Lower leg skin (tissue), 3 donors: ENCODE measurements at regions not wholly inside any gene's neighbourhood (a gene's known extent, or its start where the extent isn't known, plus 50 kb on each side); places are given as distances from the start of the nearest gene placed in this dataset.

Experiments
- CTCF ChIP-seq, 3 donors: fragments of 450-650 bp; IDR thresholded peaks; one replicate each; pipeline ENCODE4 v1.5.1; 2016; ENCODE audit warnings: antibody characterized with exemption in 3 of 3, mild to moderate bottlenecking in 3 of 3, moderate library complexity in 2 of 3
- POLR2A ChIP-seq, 2 donors: fragments of 450-650 bp; IDR thresholded peaks; one replicate each; pipeline ENCODE4 v1.6.1; 2016 to 2017; ENCODE audit warnings: antibody characterized with exemption in 2 of 2, mild to moderate bottlenecking in 1 of 2, moderate library complexity in 1 of 2

- TF ChIP-seq CTCF (IDR thresholded peaks at IDR 0.05) (no peak), POLR2A (IDR thresholded peaks at IDR 0.05) (no peak)
Measured at GRCh38 chrX:99653352-99653751, 756.7 kb downstream of the PCDH19 start.
